H1 (cell line): ENCODE measurements at regions not wholly inside any gene's neighbourhood (a gene's known extent, or its start where the extent isn't known, plus 50 kb on each side); places are given as distances from the start of the nearest gene placed in this dataset.

Source experiments
- CTCF ChIA-PET: fragments of 300-600 bp; sonication (Branson Sonifier 250); formaldehyde crosslinking; loops from one replicate; lab custom pipeline; 2021; ENCODE audit not compliant: partially characterized antibody; lab: Charles Lee
- POLR2A ChIA-PET: fragments of 300-600 bp; sonication (Branson Sonifier 250); formaldehyde crosslinking; loops from one replicate; lab custom pipeline; 2021; ENCODE audit warnings: inconsistent platforms; ENCODE audit not compliant: partially characterized antibody; lab: Charles Lee
- DNase-seq, 2 experiments: peaks; one replicate each; pipeline versions ENCODE4 v3.0.0 to v3.0.0-alpha.2; 2010 to 2022; ENCODE audit warnings: low spot score in 2 of 2, low read depth in 1 of 2, mixed read lengths in 1 of 2
- FAIRE-seq: peaks from 2 replicates; lab custom pipeline; 2011; peaks lifted over from hg19 to GRCh38; lab: Jason Lieb, UNC
- H2AFZ ChIP-seq: 2 replicates; pipeline ENCODE4 v1.8.1; 2012; ENCODE audit warnings: low read length, inconsistent platforms
- H2AK5ac ChIP-seq: 2 replicates; pipeline ENCODE4 v1.6.1; 2013; ENCODE audit warnings: low read depth, low read length
- H2BK120ac ChIP-seq: replicated peaks from 2 replicates; pipeline ENCODE3; 2013; ENCODE audit warnings: low read depth, low read length, inconsistent platforms
- H2BK12ac ChIP-seq: 2 replicates; pipeline ENCODE4 v1.6.1; 2013; ENCODE audit warnings: low read depth, low read length
- H2BK15ac ChIP-seq: 2 replicates; pipeline ENCODE4 v1.6.1; 2013; ENCODE audit warnings: low read length
- H2BK20ac ChIP-seq: 2 replicates; pipeline ENCODE4 v1.6.1; 2013; ENCODE audit warnings: low read length
- H2BK5ac ChIP-seq: 2 replicates; pipeline ENCODE4 v1.6.1; 2013; ENCODE audit warnings: low read depth, low read length
- H3K14ac ChIP-seq: 2 replicates; pipeline ENCODE4 v1.6.1; 2013; ENCODE audit warnings: inconsistent platforms; ENCODE audit not compliant: insufficient read length
- H3K18ac ChIP-seq: 2 replicates; pipeline ENCODE4 v1.6.1; 2013; ENCODE audit warnings: low read length; ENCODE audit errors: extremely low read depth
- H3K23ac ChIP-seq: 2 replicates; pipeline ENCODE4 v1.6.1; 2013; ENCODE audit warnings: inconsistent platforms; ENCODE audit not compliant: insufficient read length
- H3K23me2 ChIP-seq: 2 replicates; pipeline ENCODE4 v1.6.1; 2013; ENCODE audit warnings: low read depth, low read length
- H3K27ac ChIP-seq: 2 replicates; pipeline ENCODE4 v1.6.1; 2011; ENCODE audit warnings: low read depth, low read length, inconsistent platforms
- H3K27me3 ChIP-seq, 4 experiments: replicated peaks in 1 of 4; 1 replicate in 1 of 4; 2 replicates in 3 of 4; pipeline versions ENCODE4 v1.6.1 to v1.8.1; 2011 to 2013; ENCODE audit warnings: low read length in 3 of 4, mild to moderate bottlenecking in 3 of 4, inconsistent platforms in 2 of 4, mixed read lengths in 2 of 4, moderate library complexity in 1 of 4; ENCODE audit not compliant: control insufficient read depth in 3 of 4, insufficient read depth in 3 of 4; ENCODE audit errors: extremely low read depth in 1 of 4
- H3K36me3 ChIP-seq, 4 experiments: 2 replicates each; pipeline versions ENCODE4 v1.6.1 to v1.8.1; 2011 to 2013; ENCODE audit warnings: mild to moderate bottlenecking in 4 of 4, low read length in 3 of 4, moderate library complexity in 2 of 4, control low read depth in 1 of 4, inconsistent platforms in 1 of 4; ENCODE audit not compliant: insufficient read depth in 4 of 4, control insufficient read depth in 2 of 4
- H3K4ac ChIP-seq: replicated peaks from 2 replicates; pipeline ENCODE3; 2013; ENCODE audit warnings: low read length, low read depth, mixed read lengths, inconsistent platforms; ENCODE audit not compliant: insufficient read length
- H3K4me1 ChIP-seq, 4 experiments: replicated peaks in 1 of 4; 1 replicate in 1 of 4; 2 replicates in 3 of 4; pipeline versions ENCODE4 v1.6.1 to v1.8.1; 2011 to 2013; ENCODE audit warnings: low read length in 3 of 4, inconsistent platforms in 2 of 4, mixed read lengths in 1 of 4; ENCODE audit not compliant: insufficient read depth in 4 of 4, control insufficient read depth in 3 of 4
- H3K4me2 ChIP-seq, 2 experiments: 2 replicates each; pipeline versions ENCODE4 v1.6.1 to v1.8.1; 2011 to 2013; ENCODE audit warnings: low read depth in 2 of 2, low read length in 2 of 2, control low read depth in 1 of 2, inconsistent platforms in 1 of 2, mild to moderate bottlenecking in 1 of 2; ENCODE audit not compliant: insufficient read depth in 1 of 2
- H3K4me3 ChIP-seq, 4 experiments: fragments of 200-600, 300-600 bp in 1 of 4; sonication (generic), shearing (Covaris generic), sonication (Bioruptor Twin) in 1 of 4; 2 replicates each; pipeline versions ENCODE4 v1.5.1 to v1.8.1; 2011 to 2016; ENCODE audit warnings: low read length in 4 of 4, low read depth in 3 of 4, control low read depth in 2 of 4, inconsistent platforms in 2 of 4, mild to moderate bottlenecking in 2 of 4, mixed read lengths in 1 of 4, moderate library complexity in 1 of 4; ENCODE audit not compliant: insufficient read depth in 2 of 4; ENCODE audit errors: extremely low read depth in 1 of 4
- H3K56ac ChIP-seq: replicated peaks from 2 replicates; pipeline ENCODE3; 2013; ENCODE audit warnings: low read depth, mild to moderate bottlenecking, mixed read lengths, low read length, inconsistent platforms; ENCODE audit not compliant: insufficient read length
- H3K79me1 ChIP-seq: 2 replicates; pipeline ENCODE4 v1.6.1; 2013; ENCODE audit warnings: low read depth, low read length, control low read depth
- H3K79me2 ChIP-seq, 2 experiments: 2 replicates each; pipeline versions ENCODE4 v1.6.1 to v1.8.1; 2012 to 2013; ENCODE audit warnings: low read length in 2 of 2, mild to moderate bottlenecking in 2 of 2, inconsistent platforms in 1 of 2; ENCODE audit not compliant: insufficient read depth in 2 of 2, control insufficient read depth in 1 of 2
- H3K9ac ChIP-seq, 4 experiments: replicated peaks in 1 of 4; 1 replicate in 1 of 4; 2 replicates in 3 of 4; pipeline versions ENCODE4 v1.6.1 to v1.8.1; 2011 to 2013; ENCODE audit warnings: low read depth in 3 of 4, low read length in 3 of 4, control low read depth in 2 of 4, mild to moderate bottlenecking in 2 of 4, moderate library complexity in 2 of 4, inconsistent platforms in 1 of 4; ENCODE audit errors: extremely low read depth in 1 of 4
- H3K9me3 ChIP-seq, 2 experiments: 2 replicates each; pipeline versions ENCODE4 v1.6.1 to v1.8.1; 2012 to 2013; ENCODE audit warnings: mild to moderate bottlenecking in 2 of 2, moderate library complexity in 2 of 2, control low read depth in 1 of 2, inconsistent platforms in 1 of 2, low read depth in 1 of 2, low read length in 1 of 2, mixed read lengths in 1 of 2; ENCODE audit not compliant: insufficient read depth in 2 of 2
- H4K20me1 ChIP-seq, 2 experiments: replicated peaks in 1 of 2; 2 replicates each; pipeline versions ENCODE3 to v1.8.1; 2011 to 2013; ENCODE audit warnings: inconsistent platforms in 2 of 2, low read length in 2 of 2, mild to moderate bottlenecking in 1 of 2; ENCODE audit not compliant: insufficient read depth in 2 of 2, control insufficient read depth in 1 of 2
- H4K5ac ChIP-seq: 2 replicates; pipeline ENCODE4 v1.6.1; 2013; ENCODE audit warnings: low read length, low read depth, mixed read lengths, inconsistent platforms; ENCODE audit not compliant: insufficient read length
- H4K8ac ChIP-seq: 2 replicates; pipeline ENCODE4 v1.8.0; 2013; ENCODE audit warnings: mild to moderate bottlenecking, moderate library complexity, low read length, inconsistent platforms; ENCODE audit not compliant: insufficient read depth; ENCODE audit errors: extremely low read depth
- H4K91ac ChIP-seq: replicated peaks from 2 replicates; pipeline ENCODE3; 2013; ENCODE audit warnings: low read length, mixed read lengths, inconsistent platforms; ENCODE audit not compliant: insufficient read length
- ATF3 ChIP-seq: IDR thresholded peaks from 2 replicates; pipeline ENCODE4 v1.6.1; 2011; ENCODE audit warnings: low read depth, mild to moderate bottlenecking, low read length; ENCODE audit not compliant: insufficient read depth
- BRCA1 ChIP-seq: IDR thresholded peaks from 2 replicates; pipeline ENCODE4 v1.6.1; 2012; ENCODE audit warnings: low read depth, low read length, improper control_type of control experiment
- CHD1 ChIP-seq: IDR thresholded peaks from 2 replicates; pipeline ENCODE4 v1.6.1; 2012; ENCODE audit warnings: low read depth, low read length, improper control_type of control experiment
- GTF2F1 ChIP-seq: IDR thresholded peaks from 2 replicates; pipeline ENCODE4 v1.6.1; 2012; ENCODE audit warnings: low read depth, low read length, improper control_type of control experiment, borderline replicate concordance
- POLR2AphosphoS5 ChIP-seq: IDR thresholded peaks from 2 replicates; pipeline ENCODE4 v1.6.1; 2011; ENCODE audit warnings: low read depth, low read length
- RAD21 ChIP-seq, 2 experiments: IDR thresholded peaks in 1 of 2; conservative IDR thresholded peaks in 1 of 2; 2 replicates each; pipeline ENCODE4 v1.6.1; 2011; ENCODE audit warnings: low read depth in 2 of 2, low read length in 2 of 2, improper control_type of control experiment in 1 of 2, inconsistent platforms in 1 of 2, mild to moderate bottlenecking in 1 of 2, moderate library complexity in 1 of 2
- RFX5 ChIP-seq: IDR thresholded peaks from 2 replicates; pipeline ENCODE4 v1.6.1; 2011; ENCODE audit warnings: low read depth, low read length, improper control_type of control experiment, borderline replicate concordance
- RXRA ChIP-seq: IDR thresholded peaks from 2 replicates; pipeline ENCODE4 v1.6.1; 2011; ENCODE audit warnings: low read depth, mild to moderate bottlenecking, low read length, moderate library complexity; ENCODE audit not compliant: insufficient read depth
- SIRT6 ChIP-seq: IDR thresholded peaks from one replicate; pipeline ENCODE4 v1.7.1; 2012; ENCODE audit warnings: low read length, inconsistent platforms
- SIX5 ChIP-seq: IDR thresholded peaks from 2 replicates; pipeline ENCODE4 v1.6.1; 2011; ENCODE audit warnings: mild to moderate bottlenecking, low read depth, low read length
- SP2 ChIP-seq: IDR thresholded peaks from 2 replicates; pipeline ENCODE4 v1.6.1; 2012; ENCODE audit warnings: mild to moderate bottlenecking, low read length, inconsistent platforms
- TBP ChIP-seq: IDR thresholded peaks from 2 replicates; pipeline ENCODE4 v1.6.1; 2011; ENCODE audit warnings: low read depth, low read length, improper control_type of control experiment
- YY1 ChIP-seq: IDR thresholded peaks from 2 replicates; pipeline ENCODE4 v1.6.1; 2011; ENCODE audit warnings: low read depth, mild to moderate bottlenecking, low read length
- WGBS, 2 experiments: shearing (Covaris generic) in 1 of 2; methylation state at CpG; one replicate each; pipeline versions ENCODE4 v1.1.6 to v1.1.7; 2013 to 2015; ENCODE audit warnings: low lambda C conversion rate in 2 of 2, mixed read lengths in 2 of 2, inconsistent platforms in 1 of 2, low coverage in 1 of 2, missing lambda C conversion rate in 1 of 2; ENCODE audit not compliant: insufficient replicate concordance in 2 of 2, insufficient coverage in 1 of 2, insufficient read length in 1 of 2; ENCODE audit errors: extremely low coverage in 1 of 2, missing lambda C conversion rate in 1 of 2; 5-methylcytosine and 5-hydroxymethylcytosine counted together
- TF ChIP-seq, protein P1 (sequence below): IDR thresholded peaks from 2 replicates; pipeline ENCODE4 v1.6.1; 2012; ENCODE audit warnings: inconsistent platforms

DNA sequence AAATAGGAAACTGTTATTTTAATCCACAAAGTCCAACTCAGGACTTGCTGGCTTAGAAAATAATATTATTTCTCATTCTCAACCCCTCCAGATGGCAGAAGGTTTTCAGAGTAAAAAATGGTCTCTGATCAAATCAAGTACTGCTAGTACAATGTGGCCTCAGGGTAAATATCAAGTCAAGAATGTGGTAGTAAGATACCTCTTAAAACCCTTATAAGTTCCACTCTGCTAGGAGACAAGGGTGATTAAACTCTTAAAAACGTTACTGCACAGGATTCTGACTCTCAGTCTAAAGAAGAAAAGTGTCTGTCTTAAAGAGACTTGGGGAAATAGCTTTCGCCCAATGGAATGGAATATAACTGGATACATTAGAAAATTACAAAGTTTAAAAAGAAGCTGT lies 120.8 kb upstream of the PDE4D start:
- POLR2A ChIA-PET, result no interaction called here
- H3K9ac ChIP-seq, result no peak overlapping the region
- no peak overlapping the region for H3K4me2 ChIP-seq
- FAIRE-seq (no peak), DNase-seq (no peak)
- H4K8ac ChIP-seq, result no peak overlapping the region
- H3K27ac ChIP-seq, result no peak overlapping the region
- no peaks in the 10 kb centered on the region for H3K79me2 ChIP-seq
- H2BK120ac ChIP-seq, result no peak overlapping the region
- no peak overlapping the region for H3K4ac ChIP-seq
- no peak overlapping the region for H2AFZ ChIP-seq
- H2AK5ac ChIP-seq, result no peak overlapping the region
- H2BK15ac ChIP-seq, result no peak overlapping the region
- H3K23ac ChIP-seq, result no peak overlapping the region
- no peaks in the 10 kb centered on the region for H3K23me2 ChIP-seq
- no peaks in the 10 kb centered on the region for H3K9me3 ChIP-seq
- WGBS, 2 experiments, result 84% methylated on average over 2 of the region's 2 CpGs; no CpG with 5 or more reads in 1 of the 2 experiments
- H3K4me3 ChIP-seq, result no peak overlapping the region
- H4K20me1 ChIP-seq, result no peaks in the 10 kb centered on the region
- H3K56ac ChIP-seq, result no peak overlapping the region
- H3K14ac ChIP-seq, result no peak overlapping the region
- no peak overlapping the region for H2BK12ac ChIP-seq
- no peaks in the 10 kb centered on the region for H3K36me3 ChIP-seq
- CTCF ChIA-PET, result interaction anchor here (1.5 to 2.4 kb wide), 2 partner anchors 200 to 204 kb away, joined by 3 to 5 read pairs; no protein-coding TSS in a partner anchor
- no peak overlapping the region for H4K5ac ChIP-seq
- no peak overlapping the region for H2BK20ac ChIP-seq
- TF ChIP-seq TBP, result no peak
- no peak for TF ChIP-seq GTF2F1
- no peak for TF ChIP-seq SIRT6
- no peak for TF ChIP-seq RXRA
- no peak for TF ChIP-seq SIX5
- no peak for TF ChIP-seq BRCA1
- no peak for TF ChIP-seq ATF3
- no peak for TF ChIP-seq SP2
- no peak for TF ChIP-seq POLR2AphosphoS5
- TF ChIP-seq YY1, result no peak
- TF ChIP-seq RFX5, result no peak
- no peak for TF ChIP-seq CHD1
- no peak for TF ChIP-seq RAD21 (IDR thresholded peaks at IDR 0.05 in 1 of 2, conservative IDR thresholded peaks at IDR 0.05 in 1 of 2; ENCODE audit: low read depth in 2 of 2, low read length in 2 of 2)
- TF ChIP-seq, protein P1, sequence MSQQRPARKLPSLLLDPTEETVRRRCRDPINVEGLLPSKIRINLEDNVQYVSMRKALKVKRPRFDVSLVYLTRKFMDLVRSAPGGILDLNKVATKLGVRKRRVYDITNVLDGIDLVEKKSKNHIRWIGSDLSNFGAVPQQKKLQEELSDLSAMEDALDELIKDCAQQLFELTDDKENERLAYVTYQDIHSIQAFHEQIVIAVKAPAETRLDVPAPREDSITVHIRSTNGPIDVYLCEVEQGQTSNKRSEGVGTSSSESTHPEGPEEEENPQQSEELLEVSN, result no peak
- no peak overlapping the region for H2BK5ac ChIP-seq
- H3K79me1 ChIP-seq, result no peaks in the 10 kb centered on the region
- H3K27me3 ChIP-seq, result no peaks in the 10 kb centered on the region
- no peak overlapping the region for H3K18ac ChIP-seq
- peaks cover 0 to 4% (median 0%) of the 10 kb centered on the region in 4 experiments; a peak in 1 of 7 replicates for H3K4me1 ChIP-seq
- no peak overlapping the region for H4K91ac ChIP-seq
